Ishikawa (cell line): ENCODE measurements at regions not wholly inside any gene's neighbourhood (a gene's known extent, or its start where the extent isn't known, plus 50 kb on each side); places are given as distances from the start of the nearest gene placed in this dataset.

Experiments used
- CEBPB ChIP-seq: IDR thresholded peaks from 2 replicates; pipeline ENCODE4 v1.6.1; 2012
- CREB1 ChIP-seq: IDR thresholded peaks from 2 replicates; pipeline ENCODE4 v1.6.1; 2012; ENCODE audit warnings: low read depth
- EGR1 ChIP-seq: IDR thresholded peaks from 2 replicates; pipeline ENCODE4 v1.6.1; 2012
- EP300 ChIP-seq: IDR thresholded peaks from 2 replicates; pipeline ENCODE4 v1.6.1; 2012; ENCODE audit warnings: borderline replicate concordance
- FOXM1 ChIP-seq: IDR thresholded peaks from 2 replicates; pipeline ENCODE4 v1.6.1; 2012; ENCODE audit warnings: low read depth, borderline replicate concordance
- NFIC ChIP-seq: IDR thresholded peaks from 2 replicates; pipeline ENCODE4 v1.6.1; 2012
- RAD21 ChIP-seq: IDR thresholded peaks from 2 replicates; pipeline ENCODE4 v1.6.1; 2012; ENCODE audit warnings: low read depth
- TAF1 ChIP-seq: IDR thresholded peaks from 2 replicates; pipeline ENCODE4 v1.6.1; 2012; ENCODE audit warnings: low read depth, mild to moderate bottlenecking
- TCF12 ChIP-seq: IDR thresholded peaks from 2 replicates; pipeline ENCODE4 v1.6.1; 2012; ENCODE audit warnings: low read depth
- TEAD4 ChIP-seq: IDR thresholded peaks from 2 replicates; pipeline ENCODE4 v1.6.1; 2012
- USF1 ChIP-seq: IDR thresholded peaks from 2 replicates; pipeline ENCODE4 v1.6.1; 2012
- YY1 ChIP-seq: IDR thresholded peaks from 2 replicates; pipeline ENCODE4 v1.6.1; 2012; ENCODE audit warnings: low read depth
- ZBTB7A ChIP-seq: IDR thresholded peaks from 2 replicates; pipeline ENCODE4 v1.6.1; 2012; ENCODE audit warnings: low read depth
- TF ChIP-seq, protein P1 (sequence below): IDR thresholded peaks from 2 replicates; pipeline ENCODE4 v1.6.1; 2012; ENCODE audit warnings: low read depth, mild to moderate bottlenecking
- TF ChIP-seq, protein P2 (sequence below): IDR thresholded peaks from 2 replicates; pipeline ENCODE4 v1.6.1; 2012

GRCh38 chr9:33623658-33624586, 99.9 kb downstream of the ANKRD18B start:
- TF ChIP-seq RAD21 = peak; percentile 90
- no peak for TF ChIP-seq FOXM1
- TF ChIP-seq, protein P1, sequence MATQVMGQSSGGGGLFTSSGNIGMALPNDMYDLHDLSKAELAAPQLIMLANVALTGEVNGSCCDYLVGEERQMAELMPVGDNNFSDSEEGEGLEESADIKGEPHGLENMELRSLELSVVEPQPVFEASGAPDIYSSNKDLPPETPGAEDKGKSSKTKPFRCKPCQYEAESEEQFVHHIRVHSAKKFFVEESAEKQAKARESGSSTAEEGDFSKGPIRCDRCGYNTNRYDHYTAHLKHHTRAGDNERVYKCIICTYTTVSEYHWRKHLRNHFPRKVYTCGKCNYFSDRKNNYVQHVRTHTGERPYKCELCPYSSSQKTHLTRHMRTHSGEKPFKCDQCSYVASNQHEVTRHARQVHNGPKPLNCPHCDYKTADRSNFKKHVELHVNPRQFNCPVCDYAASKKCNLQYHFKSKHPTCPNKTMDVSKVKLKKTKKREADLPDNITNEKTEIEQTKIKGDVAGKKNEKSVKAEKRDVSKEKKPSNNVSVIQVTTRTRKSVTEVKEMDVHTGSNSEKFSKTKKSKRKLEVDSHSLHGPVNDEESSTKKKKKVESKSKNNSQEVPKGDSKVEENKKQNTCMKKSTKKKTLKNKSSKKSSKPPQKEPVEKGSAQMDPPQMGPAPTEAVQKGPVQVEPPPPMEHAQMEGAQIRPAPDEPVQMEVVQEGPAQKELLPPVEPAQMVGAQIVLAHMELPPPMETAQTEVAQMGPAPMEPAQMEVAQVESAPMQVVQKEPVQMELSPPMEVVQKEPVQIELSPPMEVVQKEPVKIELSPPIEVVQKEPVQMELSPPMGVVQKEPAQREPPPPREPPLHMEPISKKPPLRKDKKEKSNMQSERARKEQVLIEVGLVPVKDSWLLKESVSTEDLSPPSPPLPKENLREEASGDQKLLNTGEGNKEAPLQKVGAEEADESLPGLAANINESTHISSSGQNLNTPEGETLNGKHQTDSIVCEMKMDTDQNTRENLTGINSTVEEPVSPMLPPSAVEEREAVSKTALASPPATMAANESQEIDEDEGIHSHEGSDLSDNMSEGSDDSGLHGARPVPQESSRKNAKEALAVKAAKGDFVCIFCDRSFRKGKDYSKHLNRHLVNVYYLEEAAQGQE = no peak

DNA sequence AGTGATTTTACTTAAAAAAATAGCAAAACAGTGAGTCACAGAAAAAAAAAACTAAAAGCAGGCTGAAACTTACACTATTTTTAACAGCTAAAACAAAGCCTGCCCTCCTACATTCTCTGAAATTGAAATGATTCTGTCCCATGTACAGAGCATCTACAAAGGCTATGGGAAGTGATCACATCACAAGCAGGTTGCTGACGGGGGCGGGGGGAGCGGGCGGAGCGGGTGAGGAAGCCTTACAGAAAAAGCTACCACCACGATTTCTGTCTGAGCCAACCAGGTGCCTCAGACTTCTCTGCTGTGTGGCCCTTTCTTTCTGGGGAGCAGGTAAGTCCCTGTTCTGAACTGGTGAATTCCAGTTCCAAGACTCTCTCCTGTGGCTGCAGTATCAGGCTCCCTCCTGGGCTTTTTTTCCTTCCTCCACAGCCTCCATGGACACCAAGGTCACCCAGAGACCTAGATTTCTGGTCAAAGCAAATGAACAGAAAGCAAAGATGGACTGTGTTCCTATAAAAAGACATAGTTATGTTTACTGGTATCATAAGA, 104.9 kb downstream of the ANKRD18B start:
- TF ChIP-seq YY1 (no peak), FOXM1 (no peak), ZBTB7A (no peak), EP300 (no peak), TAF1 (no peak), USF1 (no peak), CEBPB (no peak), NFIC (no peak), RAD21 (no peak), CREB1 (no peak), TEAD4 (no peak), EGR1 (no peak), TCF12 (no peak)
- TF ChIP-seq, protein P2, sequence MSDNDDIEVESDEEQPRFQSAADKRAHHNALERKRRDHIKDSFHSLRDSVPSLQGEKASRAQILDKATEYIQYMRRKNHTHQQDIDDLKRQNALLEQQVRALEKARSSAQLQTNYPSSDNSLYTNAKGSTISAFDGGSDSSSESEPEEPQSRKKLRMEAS = no peak
- TF ChIP-seq, protein P1 = no peak

DNA sequence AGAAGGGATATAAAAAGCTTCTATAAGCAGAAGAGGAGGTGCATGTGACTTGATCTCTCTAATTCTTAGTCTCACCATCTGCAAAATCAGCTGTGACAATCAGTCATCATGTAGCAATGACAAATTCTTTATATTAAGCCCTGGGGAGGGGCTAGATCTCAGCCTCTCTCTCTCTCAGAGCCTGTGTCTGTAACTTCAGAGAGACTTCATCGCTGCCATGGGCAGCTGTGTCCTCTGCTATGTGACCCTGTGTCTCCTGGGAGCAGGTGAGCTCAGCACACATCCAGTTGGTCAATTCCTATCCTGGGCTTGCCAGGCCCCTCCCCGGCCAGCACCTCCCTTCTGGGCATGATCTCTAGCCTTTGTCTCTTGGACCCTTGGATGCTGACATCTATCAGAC, 109.6 kb downstream of the ANKRD18B start:
- TF ChIP-seq, protein P1 = no peak
- TF ChIP-seq TEAD4 (no peak), EGR1 (no peak), TAF1 (no peak), CEBPB (no peak), TCF12 (no peak), NFIC (no peak), USF1 (no peak), EP300 (no peak), FOXM1 (no peak), RAD21 (no peak), YY1 (no peak), ZBTB7A (no peak), CREB1 (no peak)
- TF ChIP-seq, protein P2 = no peak

DNA sequence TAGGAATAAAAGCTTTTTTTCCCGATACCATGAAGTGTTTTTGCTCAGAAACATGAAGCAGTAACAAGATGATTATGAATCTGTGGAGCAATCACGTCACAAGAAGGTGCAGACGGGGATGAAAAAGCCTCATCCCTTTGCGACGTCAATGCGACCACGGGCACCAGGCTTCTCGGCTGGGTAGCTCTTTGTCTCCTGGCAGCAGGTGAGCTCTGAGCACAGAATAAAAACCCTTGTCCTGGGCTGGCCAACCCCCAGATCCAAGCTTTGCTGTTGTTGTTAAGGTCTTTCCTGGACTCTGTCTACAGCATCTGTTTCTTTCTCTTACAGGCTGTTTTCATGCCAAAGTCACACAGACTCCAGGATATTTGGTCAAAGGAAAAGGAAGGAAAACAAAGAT, 113.8 kb downstream of the ANKRD18B start:
- TF ChIP-seq USF1 (no peak), RAD21 (no peak), TCF12 (no peak)
